HCT116 (cell line): ENCODE measurements at regions not wholly inside any gene's neighbourhood (a gene's known extent, or its start where the extent isn't known, plus 50 kb on each side); places are given as distances from the start of the nearest gene placed in this dataset.

Source experiments
- ATF3 ChIP-seq: IDR thresholded peaks from 2 replicates; pipeline ENCODE4 v1.6.1; 2012
- CTCF ChIP-seq, 3 experiments: fragments of 200-600 bp in 1 of 3; sonication (generic) in 1 of 3; IDR thresholded peaks in 2 of 3; conservative IDR thresholded peaks in 1 of 3; 2 replicates each; pipeline ENCODE4 v1.5.1; 2012 to 2017; ENCODE audit warnings: low read depth in 2 of 3, low read length in 2 of 3, antibody characterized with exemption in 1 of 3, borderline replicate concordance in 1 of 3, control low read depth in 1 of 3, mild to moderate bottlenecking in 1 of 3, mixed read lengths in 1 of 3, mixed run types in 1 of 3, moderate library complexity in 1 of 3; ENCODE audit not compliant: insufficient read depth in 1 of 3
- EZH2phosphoT487 ChIP-seq: fragments of 200-600 bp; IDR thresholded peaks from 2 replicates; pipeline ENCODE4 v1.6.1; 2018; ENCODE audit warnings: antibody characterized with exemption, borderline replicate concordance
- POLR2A ChIP-seq: IDR thresholded peaks from 2 replicates; pipeline ENCODE4 v1.7.0; 2011; ENCODE audit warnings: borderline replicate concordance; ENCODE audit not compliant: insufficient read depth, insufficient read length; ENCODE audit errors: extremely low read depth
- POLR2AphosphoS5 ChIP-seq: IDR thresholded peaks from 2 replicates; pipeline ENCODE4 v1.6.1; 2011; ENCODE audit warnings: mild to moderate bottlenecking, low read depth, low read length, moderate library complexity
- REST ChIP-seq: IDR thresholded peaks from 2 replicates; pipeline ENCODE4 v1.6.1; 2012; ENCODE audit warnings: low read depth
- ZBTB33 ChIP-seq: IDR thresholded peaks from 2 replicates; pipeline ENCODE4 v1.6.1; 2011; ENCODE audit warnings: mild to moderate bottlenecking, low read length, moderate library complexity; ENCODE audit not compliant: insufficient replicate concordance; ENCODE audit errors: extremely low read depth

- TF ChIP-seq REST (no peak), CTCF (IDR thresholded peaks at IDR 0.05 in 2 of 3, conservative IDR thresholded peaks at IDR 0.05 in 1 of 3; ENCODE audit: borderline replicate concordance in 1 of 3, insufficient read depth in 1 of 3, low read depth in 2 of 3, low read length in 2 of 3) (no peak), POLR2A (no peak), ZBTB33 (no peak), ATF3 (no peak), EZH2phosphoT487 (no peak), POLR2AphosphoS5 (no peak)
These were observed 113.9 kb upstream of the CPM start for GRCh38 chr12:69046920-69047319.
